ENCODE measurements at regions not wholly inside any gene's neighbourhood (a gene's known extent, or its start where the extent isn't known, plus 50 kb on each side); places are given as distances from the start of the nearest gene placed in this dataset.

- no peak for DNase-seq
These were observed 272.0 kb downstream of the MAF start for GRCh38 chr16:79328402-79329165.

- no peak for DNase-seq
These were observed 272.7 kb downstream of the MAF start for GRCh38 chr16:79327836-79328235.

- no peak for DNase-seq
These were observed 274.0 kb downstream of the MAF start for GRCh38 chr16:79326549-79326948.

GRCh38 chr16:79325226-79325945 is 275.2 kb downstream of the MAF start:
- DNase-seq: no peak

- no peak for DNase-seq
These were observed 279.6 kb downstream of the MAF start for GRCh38 chr16:79320956-79321355.

GRCh38 chr16:79318143-79318899 is 282.2 kb downstream of the MAF start:
- DNase-seq: no peak

- DNase-seq: no peak
These were observed 283.0 kb downstream of the MAF start for GRCh38 chr16:79317521-79317920.

GRCh38 chr16:79317026-79317425 is 283.5 kb downstream of the MAF start:
- DNase-seq: no peak

GRCh38 chr16:79316004-79316458 is 284.5 kb downstream of the MAF start:
- DNase-seq: no peak

- DNase-seq: no peak
These were observed 288.0 kb downstream of the MAF start for GRCh38 chr16:79312502-79312901.

- DNase-seq: no peak
These were observed 289.8 kb downstream of the MAF start for GRCh38 chr16:79310710-79311109.

- DNase-seq: no peak
These were observed 290.9 kb downstream of the MAF start for GRCh38 chr16:79309606-79310005.

- DNase-seq: no peak
These were observed 293.3 kb downstream of the MAF start for GRCh38 chr16:79307214-79307613.

GRCh38 chr16:79305074-79305473 is 295.5 kb downstream of the MAF start:
- DNase-seq: no peak

GRCh38 chr16:79303959-79304387 is 296.6 kb downstream of the MAF start:
- DNase-seq: no peak

- DNase-seq: no peak
These were observed 297.3 kb downstream of the MAF start for GRCh38 chr16:79303206-79303605.

GRCh38 chr16:79302731-79303130 is 297.8 kb downstream of the MAF start:
- no peak for DNase-seq

GRCh38 chr16:79301051-79301450 is 299.5 kb downstream of the MAF start:
- DNase-seq: no peak

GRCh38 chr16:79298894-79299799 is 301.4 kb downstream of the MAF start:
- no peak for DNase-seq

GRCh38 chr16:79298476-79298875 is 302.1 kb downstream of the MAF start:
- DNase-seq: no peak

GRCh38 chr16:79297805-79298204 is 302.7 kb downstream of the MAF start:
- no peak for DNase-seq

GRCh38 chr16:79297296-79297695 is 303.2 kb downstream of the MAF start:
- no peak for DNase-seq

- no peak for DNase-seq
These were observed 304.0 kb downstream of the MAF start for GRCh38 chr16:79296491-79296890.
